ENCODE measurements at regions not wholly inside any gene's neighbourhood (a gene's known extent, or its start where the extent isn't known, plus 50 kb on each side); places are given as distances from the start of the nearest gene placed in this dataset.
"Not testable (repeated sequence)": the region's sequence is repeated elsewhere in the genome, so short reads cannot be mapped to it uniquely, and the experiment has no call there.

- DNase-seq: peak; percentile 79
Measured at GRCh38 chr1:233790662-233791371, 113.7 kb upstream of the SLC35F3 start.

GRCh38 chr1:233791372-233791703 lies 113.1 kb upstream of the SLC35F3 start:
- no peak for DNase-seq

- peak; percentile 71 for DNase-seq
Measured at GRCh38 chr1:233791721-233792120, 112.8 kb upstream of the SLC35F3 start.

- no peak for DNase-seq
Measured at GRCh38 chr1:233794863-233795262, 109.6 kb upstream of the SLC35F3 start.

GRCh38 chr1:233796146-233796783 lies 108.2 kb upstream of the SLC35F3 start:
- no peak for DNase-seq

- no peak for DNase-seq
Measured at GRCh38 chr1:233802611-233803010, 101.9 kb upstream of the SLC35F3 start.

GRCh38 chr1:233805786-233806185 lies 98.7 kb upstream of the SLC35F3 start:
- no peak for DNase-seq

- DNase-seq: no peak
Measured at GRCh38 chr1:233815357-233815756, 89.1 kb upstream of the SLC35F3 start.

GRCh38 chr1:233815865-233816264 lies 88.6 kb upstream of the SLC35F3 start:
- no peak for DNase-seq

GRCh38 chr1:233816348-233816747 lies 88.1 kb upstream of the SLC35F3 start:
- DNase-seq: no peak

GRCh38 chr1:233819042-233819441 lies 85.4 kb upstream of the SLC35F3 start:
- no peak for DNase-seq

GRCh38 chr1:233824179-233824578 lies 80.3 kb upstream of the SLC35F3 start:
- DNase-seq: not testable (repeated sequence)

GRCh38 chr1:233827937-233828336 lies 76.5 kb upstream of the SLC35F3 start:
- DNase-seq: not testable (repeated sequence)

GRCh38 chr1:233828480-233828879 lies 76.0 kb upstream of the SLC35F3 start:
- no peak for DNase-seq

- DNase-seq: no peak
Measured at GRCh38 chr1:233834609-233835008, 69.9 kb upstream of the SLC35F3 start.

- not testable (repeated sequence) for DNase-seq
Measured at GRCh38 chr1:233838207-233838606, 66.3 kb upstream of the SLC35F3 start.

GRCh38 chr1:233843525-233844204 lies 60.8 kb upstream of the SLC35F3 start:
- DNase-seq: peak; percentile 77

GRCh38 chr1:233844275-233844674 lies 60.2 kb upstream of the SLC35F3 start:
- DNase-seq: no peak

GRCh38 chr1:233844692-233845091 lies 59.8 kb upstream of the SLC35F3 start:
- no peak for DNase-seq

All from NCI-H69 (cell line).